ACHN (cell line): ENCODE measurements at regions not wholly inside any gene's neighbourhood (a gene's known extent, or its start where the extent isn't known, plus 50 kb on each side); places are given as distances from the start of the nearest gene placed in this dataset.
"Not testable (repeated sequence)": the region's sequence is repeated elsewhere in the genome, so short reads cannot be mapped to it uniquely, and the experiment has no call there.

Experiments
- DNase-seq: peaks from one replicate; pipeline ENCODE4 v3.0.0-alpha.2; 2015
- in situ Hi-C: cut with HindIII; loops from 2 replicates; pipeline ENCODE4 v1.10.0; 2017; ENCODE audit warnings: low sequenced_read_pairs, low pct_ligation_motif_present, low pct_unique_long_range_greater_than_20kb

DNA sequence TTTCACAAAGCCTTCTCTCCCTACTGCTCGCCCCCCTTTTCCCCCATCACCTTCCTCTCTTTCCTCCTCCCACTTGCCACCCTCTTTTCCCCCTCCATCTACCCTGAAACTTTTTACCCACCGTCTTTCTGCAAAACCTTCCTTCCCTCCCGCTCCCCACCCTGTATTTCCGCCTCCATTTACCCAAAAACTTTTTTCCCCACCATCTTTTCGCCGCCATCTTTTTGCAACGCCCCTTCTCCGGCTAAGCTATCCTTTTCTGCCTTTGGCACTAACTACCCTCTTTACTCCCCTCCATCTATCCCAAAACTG lies 205.2 kb upstream of the WSB1 start:
- no peak for DNase-seq
- in situ Hi-C loops = no loop called here

DNA sequence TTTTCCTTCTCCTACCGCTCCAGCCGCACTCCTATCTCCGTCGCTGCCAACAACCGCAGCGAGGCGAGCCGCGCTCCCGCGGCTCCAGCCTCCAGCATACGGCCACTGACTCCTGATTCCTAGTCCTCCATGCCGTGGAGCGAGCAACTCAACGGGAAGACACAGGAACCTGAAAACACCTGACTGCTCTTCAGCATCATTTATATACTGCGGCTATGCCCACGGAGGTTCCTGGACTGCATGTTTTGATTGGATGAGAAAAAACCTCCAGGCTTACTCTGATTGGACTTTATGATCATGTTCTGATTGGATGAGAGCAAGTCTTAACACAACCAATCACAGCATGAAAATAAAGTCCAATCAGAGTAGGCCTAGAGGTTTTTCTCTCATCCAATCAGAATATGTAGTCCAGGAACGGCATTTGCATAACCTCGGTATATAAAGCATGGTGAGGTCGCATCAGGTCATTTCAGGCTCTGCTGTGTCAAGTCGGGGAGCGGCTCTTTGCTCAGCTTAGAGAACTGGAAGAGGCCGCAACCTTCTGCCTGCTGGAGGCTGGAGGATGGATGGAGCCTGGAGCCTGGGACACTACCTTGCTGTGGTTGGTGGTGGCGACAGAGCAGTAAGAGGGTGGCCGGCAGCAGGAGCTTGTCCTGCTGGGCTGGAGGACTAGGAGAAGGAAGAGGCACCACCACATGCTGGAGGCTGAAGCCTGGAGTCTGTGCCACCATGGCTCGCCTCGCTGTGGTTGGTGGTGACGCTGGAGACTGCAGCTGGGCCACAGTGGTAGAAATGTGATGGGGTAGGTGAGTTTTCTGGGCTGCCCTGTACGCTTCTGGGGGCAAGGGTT lies 204.6 kb upstream of the WSB1 start:
- DNase-seq, in situ Hi-C loops: not testable (repeated sequence)

DNA sequence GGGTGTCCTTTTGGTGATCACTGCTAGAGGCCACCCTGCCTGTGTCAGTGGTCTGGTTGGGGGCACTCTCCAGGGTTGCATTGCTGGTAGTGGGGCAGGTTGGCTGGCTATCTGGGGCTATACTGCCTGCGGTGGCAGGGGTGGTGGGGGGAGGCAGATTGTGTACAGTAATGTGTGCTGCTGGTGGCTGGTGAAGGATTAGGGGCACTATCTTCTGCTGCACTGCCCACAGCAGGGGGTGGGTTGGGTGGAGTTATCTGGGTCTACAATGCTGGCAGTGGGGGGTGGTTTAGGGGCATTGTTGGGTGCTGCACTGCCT lies 204.0 kb upstream of the WSB1 start:
- DNase-seq = no peak
- in situ Hi-C loops = no loop called here

DNA sequence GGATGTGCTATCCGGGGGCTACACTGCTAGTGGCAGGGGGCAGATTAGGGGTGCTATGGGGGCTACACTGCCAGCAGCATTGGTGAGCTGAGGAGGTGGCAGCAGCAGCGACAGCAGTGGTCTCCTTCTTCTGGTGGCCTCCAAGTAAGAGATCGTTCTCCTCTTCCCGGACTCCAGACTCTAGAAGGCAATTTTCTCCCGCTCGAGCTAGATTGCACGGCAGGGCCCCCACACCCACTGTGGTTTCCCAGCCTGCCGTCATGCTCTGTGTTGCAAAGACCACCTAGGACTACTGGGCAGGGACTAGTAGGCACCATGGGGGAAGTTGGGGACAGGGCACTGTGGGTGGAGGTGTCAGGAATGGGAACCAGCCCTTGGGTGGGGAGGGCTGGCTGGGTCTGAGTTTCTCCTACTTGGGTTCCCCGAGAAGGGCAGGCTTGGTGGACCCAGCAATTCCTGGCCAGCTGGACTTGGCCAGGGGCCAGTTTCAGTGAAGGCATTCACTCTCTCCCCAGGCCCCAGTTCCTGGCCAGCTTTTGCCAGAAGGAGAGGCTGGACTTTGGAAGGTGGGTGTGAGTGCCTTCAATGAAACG lies 203.4 kb upstream of the WSB1 start:
- in situ Hi-C loops, DNase-seq: not testable (repeated sequence)

DNA sequence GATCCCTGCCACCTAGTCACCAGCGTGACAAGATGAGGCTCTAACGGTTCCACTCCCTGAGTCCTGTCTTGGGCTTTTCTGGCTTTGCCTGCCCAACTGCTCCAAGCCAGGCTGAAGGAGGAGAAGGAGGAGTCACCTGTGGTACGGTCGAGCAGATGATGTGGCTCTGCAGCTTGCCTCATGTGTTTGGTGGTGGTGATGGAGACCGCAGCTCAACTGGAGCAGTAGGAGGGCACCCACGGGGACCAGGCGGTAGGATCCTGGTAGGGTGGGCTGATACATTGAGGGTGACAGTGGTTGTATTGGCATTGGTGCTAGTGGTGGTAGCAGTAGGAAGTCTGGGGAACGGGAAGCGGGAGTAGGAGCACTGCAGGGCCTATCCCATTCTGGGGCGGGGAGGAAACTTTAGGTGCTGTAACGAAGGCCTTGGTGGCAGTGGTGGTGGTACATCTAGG lies 202.8 kb upstream of the WSB1 start:
- DNase-seq = no peak
- in situ Hi-C loops = no loop called here

DNA sequence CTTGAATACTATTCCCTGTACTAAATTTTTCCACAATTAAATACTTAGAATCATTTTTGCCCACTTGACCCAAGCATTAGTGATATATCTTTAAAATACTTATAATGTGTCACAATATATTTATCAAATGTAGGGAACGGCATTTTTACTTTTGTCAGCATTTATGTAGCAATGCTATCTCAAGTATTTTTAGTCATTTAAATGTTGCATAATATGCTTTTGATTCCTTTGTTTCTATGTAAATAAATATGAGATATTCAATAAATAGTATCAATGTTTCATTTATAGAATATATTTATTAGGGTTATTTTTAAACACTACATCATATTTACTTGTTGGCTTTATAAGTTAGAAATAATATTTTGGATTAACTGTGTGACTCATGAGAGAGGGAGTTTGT lies 199.7 kb upstream of the WSB1 start:
- in situ Hi-C loops, DNase-seq: not testable (repeated sequence)

DNA sequence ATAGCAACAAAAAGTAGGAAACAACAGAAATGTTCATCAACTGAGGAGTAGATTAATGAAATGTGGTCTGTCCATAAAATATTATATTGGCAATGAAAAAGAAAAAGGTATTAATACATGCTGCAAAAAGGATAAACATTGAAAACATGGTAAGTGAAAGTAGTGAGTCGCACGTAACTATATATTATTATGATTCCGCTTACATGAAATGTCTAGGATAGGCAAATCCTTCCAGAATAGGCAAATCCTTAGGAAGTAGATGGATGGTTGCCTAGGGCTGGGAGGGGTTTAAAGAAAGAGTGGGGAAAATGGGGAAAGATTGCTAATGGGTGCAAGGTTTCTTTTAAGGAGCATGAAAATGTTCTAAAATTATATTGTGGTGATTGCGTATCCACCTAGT lies 198.1 kb upstream of the WSB1 start:
- DNase-seq, in situ Hi-C loops: not testable (repeated sequence)

DNA sequence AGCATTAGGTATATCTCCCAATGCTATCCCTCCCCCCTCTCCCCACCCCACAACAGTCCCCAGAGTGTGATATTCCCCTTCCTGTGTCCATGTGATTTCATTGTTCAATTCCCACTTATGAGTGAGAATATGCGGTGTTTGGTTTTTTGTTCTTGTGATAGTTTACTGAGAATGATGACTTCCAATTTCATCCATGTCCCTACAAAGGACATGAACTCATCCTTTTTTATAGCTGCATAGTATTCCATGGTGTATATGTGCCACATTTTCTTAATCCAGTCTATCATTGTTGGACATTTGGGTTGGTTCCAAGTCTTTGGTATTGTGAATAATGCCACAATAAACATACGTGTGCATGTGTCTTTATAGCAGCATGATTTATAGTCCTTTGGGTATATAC lies 194.6 kb upstream of the WSB1 start:
- DNase-seq, in situ Hi-C loops: not testable (repeated sequence)

DNA sequence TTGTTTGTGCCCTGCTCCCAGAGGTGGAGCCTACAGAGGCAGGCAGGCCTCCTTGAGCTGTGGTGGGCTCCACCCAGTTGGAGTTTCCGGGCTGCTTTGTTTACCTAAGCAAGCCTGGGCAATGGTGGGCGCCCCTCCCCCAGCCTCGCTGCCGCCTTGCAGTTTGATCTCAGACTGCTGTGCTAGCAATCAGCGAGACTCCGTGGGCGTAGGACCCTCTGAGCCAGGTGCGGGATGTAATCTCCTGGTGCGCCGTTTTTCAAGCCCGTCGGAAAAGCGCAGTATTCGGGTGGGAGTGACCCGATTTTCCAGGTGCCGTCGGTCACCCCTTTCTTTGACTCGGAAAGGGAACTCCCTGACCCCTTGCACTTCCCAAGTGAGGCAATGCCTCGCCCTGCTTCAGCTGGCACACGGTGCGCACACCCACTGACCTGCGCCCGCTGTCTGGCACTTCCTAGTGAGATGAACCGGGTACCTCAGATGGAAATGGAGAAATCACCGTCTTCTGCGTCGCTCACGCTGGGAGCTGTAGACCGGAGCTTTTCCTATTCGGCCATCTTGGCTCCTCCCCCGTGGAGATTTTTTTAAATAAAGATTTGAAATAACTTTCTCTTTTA lies 189.2 kb upstream of the WSB1 start:
- in situ Hi-C loops, DNase-seq: not testable (repeated sequence)

DNA sequence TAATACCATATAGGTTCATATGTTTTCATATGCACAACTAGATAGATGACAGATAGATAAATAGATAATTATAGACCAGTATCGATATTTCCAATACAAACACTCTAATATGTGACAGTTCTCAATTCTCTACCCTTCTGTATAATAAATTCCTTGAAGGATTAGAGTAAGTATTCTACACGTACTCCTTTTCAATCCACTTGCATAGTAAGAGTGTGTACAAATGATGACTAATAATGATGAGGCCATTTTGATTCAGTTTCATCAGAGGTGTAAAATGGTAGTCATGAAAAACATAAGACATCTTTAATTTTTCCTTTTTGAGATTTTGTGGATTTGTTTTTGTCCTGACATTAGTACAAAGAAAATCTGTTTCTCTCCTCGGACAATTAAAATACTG lies 188.3 kb upstream of the WSB1 start:
- in situ Hi-C loops = no loop called here
- DNase-seq = no peak

DNA sequence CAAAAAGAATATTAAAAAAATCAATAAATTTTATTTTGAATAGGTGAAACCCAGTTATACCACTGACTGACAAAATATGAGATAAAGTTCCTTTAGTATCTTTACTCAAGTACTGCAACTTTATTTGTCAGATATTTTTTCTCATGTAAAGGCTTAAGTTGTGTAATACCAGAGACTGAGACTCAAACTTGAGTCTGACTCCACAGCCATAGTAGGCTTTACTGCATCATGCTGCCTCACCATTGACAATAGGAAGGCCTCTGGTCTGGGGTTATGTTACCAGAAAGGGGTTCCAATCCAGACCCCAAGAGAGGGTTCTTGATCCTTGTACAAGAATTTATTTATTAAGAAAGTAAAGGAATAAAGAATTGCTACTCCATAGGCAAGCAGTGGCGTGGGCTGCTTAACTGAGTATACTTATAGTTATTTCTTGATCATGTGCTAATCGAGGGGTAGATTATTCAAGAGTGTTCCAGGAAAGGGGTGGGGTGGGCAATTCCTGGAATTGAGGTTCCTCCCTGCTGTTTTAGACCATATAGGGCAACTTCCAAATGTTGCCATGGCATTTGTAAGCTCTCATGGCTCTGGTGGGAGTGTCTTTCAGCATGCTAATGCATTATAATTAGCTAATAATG lies 187.4 kb upstream of the WSB1 start:
- DNase-seq = no peak

DNA sequence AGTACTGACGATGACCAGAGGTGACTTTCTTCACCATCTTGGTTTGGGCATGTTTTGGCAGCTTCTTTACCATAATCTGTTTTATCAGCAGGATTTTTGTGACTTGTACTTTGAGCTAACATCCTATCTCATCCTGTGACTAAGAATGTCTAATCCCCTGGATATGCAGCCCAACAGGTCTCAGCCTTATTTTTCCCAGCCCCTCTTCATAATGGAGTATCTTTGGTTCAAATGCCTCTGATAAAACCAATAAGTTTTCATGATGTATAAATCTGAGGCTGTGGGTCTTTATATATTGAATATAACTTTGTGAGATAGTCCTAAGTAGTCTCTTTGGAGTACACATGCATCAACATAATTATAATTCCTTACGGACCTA lies 186.9 kb upstream of the WSB1 start:
- DNase-seq = no peak
- in situ Hi-C loops = no loop called here

More for the DNA sequence above, 187.4 kb upstream of the WSB1 start:
- in situ Hi-C loops = no loop called here

DNA sequence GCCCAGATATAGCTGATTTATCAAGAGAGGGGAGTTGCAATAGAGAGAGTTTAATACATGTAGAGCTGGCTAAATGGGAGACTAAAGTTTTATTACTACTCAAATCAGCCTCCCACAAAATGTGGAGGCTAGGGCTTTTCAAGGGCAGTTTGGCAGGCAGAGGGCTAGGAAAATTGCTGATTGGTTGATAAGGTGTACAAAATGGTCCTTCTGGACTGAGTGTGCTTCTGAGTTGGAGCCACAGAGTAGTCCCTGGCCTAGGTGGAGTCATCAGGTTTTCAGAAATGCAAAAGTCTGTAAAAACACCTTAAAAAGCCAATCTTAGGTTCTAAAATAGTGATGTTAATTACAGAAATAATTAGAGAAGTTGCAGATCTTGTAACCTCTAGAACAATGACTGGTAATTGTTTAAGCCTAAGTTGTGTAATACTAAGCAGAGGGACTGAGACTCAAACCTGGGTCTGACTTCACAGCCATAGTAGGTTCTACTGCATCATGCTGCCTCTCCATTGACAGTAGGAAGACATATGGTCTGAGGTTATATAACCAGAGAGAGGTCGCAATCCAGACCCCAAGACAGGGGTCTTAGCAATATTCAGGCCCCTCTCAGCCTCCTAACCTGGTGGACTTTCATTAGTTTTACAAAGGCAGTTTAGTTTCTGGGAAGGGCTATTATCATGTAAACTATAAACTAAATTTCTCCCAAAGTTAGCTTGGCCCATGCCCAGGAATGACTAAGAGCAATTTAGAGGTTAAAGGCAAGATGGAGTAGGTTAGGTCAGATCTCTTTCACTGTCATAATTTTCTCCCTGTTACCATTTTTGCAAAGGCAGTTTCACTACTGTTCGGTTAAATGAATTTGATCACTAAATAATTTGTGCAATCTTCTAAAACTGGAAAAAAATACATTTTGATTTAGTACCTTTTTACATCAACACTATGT lies 186.3 kb upstream of the WSB1 start:
- DNase-seq, in situ Hi-C loops: not testable (repeated sequence)

DNA sequence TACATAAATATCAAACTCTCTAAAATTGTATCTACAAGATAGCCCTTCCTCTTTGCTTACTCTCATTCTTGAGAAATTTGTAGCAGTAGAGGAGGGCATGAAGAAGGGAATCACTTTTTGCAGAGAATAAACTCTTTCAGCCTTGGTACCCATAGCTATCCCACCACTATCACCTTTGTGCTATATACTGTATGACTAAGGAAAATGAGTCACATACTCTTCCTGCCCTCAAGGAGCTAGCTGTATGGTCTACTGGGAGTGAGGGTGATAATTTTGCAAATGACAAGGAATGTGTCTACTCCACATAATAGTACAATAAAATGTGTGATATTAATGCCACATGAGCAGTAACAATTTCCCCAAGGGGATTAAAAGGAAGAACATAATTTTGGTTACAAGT lies 184.6 kb upstream of the WSB1 start:
- in situ Hi-C loops = no loop called here
- DNase-seq = no peak

DNA sequence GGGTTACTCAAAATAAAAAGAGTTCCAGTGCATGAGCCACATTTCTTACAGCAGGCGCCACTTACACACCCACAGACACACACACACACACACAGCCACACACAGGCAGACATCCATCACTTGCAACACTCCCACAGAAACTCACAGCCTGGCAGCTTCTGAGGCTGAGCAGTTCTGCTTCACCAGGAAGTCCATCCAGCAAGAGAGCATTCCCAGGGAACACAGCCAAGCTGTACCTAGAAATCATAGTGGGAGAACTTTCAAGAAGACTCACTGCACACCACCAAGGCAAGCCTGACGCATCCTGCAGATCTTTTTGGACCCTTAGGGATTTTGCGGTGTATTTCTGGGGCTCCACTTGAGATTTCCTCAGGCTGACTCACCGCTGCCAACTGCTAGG lies 140.9 kb upstream of the WSB1 start:
- no peak for DNase-seq
- in situ Hi-C loops = no loop called here

DNA sequence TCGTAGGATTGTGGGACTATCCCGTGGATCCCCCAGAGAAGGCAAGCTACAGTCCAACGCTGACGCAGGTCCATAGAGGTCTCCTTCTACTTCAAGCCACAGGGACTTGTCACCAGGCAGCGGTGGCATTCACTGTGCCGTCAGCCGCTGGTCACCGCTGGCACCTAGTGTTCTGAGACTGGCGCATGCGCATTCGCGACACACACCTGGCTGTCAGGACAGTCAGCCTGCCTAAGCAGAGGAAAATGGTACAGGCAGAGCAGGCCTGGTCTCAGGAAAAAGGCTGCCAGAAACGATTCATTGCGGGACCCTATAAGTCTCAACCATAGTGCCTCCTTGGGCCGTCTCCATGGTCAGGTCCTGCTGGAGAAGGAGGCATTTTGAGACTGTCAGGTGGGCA lies 138.0 kb upstream of the WSB1 start:
- no peak for DNase-seq
- in situ Hi-C loops = no loop called here

DNA sequence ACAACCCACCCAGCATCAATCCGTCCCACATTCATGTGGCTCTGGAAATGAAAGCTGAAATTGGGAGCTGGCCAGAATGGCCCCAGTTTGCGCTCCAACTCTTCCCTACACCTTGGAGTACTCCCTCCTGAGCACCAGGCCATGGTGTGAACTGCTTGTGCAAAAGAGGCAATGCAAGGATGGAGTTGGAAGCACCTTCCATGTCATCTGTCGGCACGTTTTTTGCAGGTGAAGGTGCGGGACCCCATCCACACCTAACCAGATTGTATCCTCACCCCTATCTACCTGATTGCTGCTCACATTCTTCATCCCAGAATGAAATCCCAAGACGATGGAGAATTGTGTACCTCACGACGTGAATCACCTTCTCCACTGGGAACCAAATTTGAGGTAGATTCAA lies 136.6 kb upstream of the WSB1 start:
- in situ Hi-C loops = no loop called here
- no peak for DNase-seq

DNA sequence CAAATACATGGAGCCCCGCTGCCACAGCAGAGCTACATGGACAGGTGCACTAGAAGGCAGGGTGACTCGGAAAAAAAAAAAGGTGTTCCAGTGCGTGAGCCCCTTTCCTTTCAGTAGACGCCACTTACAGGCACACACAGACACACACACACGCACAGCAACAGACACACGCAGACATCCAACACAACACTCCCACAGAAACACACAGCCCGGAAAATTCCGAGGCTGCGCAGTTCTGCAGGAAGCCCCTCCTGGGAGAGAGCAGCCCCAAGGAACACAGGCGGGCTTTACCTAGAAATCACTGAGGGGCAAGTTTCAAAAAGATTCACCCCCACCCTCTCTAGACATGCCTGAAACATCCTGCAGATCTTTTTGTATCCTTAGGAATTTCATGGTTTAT lies 136.0 kb upstream of the WSB1 start:
- in situ Hi-C loops = no loop called here
- DNase-seq = no peak

DNA sequence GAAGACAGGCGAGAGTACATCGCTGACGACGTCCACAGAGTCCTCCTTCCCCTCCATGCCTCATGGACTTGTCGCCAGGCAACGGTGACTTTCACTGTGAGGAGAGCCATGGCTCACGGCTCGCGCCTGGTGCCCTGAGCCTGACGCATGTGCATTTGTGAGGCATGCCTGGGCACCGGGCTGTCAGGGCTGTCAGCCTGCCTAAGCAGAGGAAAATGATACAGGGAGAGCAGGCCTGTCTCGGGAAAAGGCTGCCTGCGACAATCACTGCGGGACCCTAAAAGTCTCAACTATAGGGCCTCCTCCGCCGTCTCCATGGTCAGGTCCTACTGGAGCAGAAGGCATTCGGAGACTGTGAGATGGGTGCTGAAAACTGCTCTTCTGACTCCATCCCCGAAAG lies 135.5 kb upstream of the WSB1 start:
- in situ Hi-C loops = no loop called here
- no peak for DNase-seq
